GM21360 (cell line): ENCODE measurements at regions not wholly inside any gene's neighbourhood (a gene's known extent, or its start where the extent isn't known, plus 50 kb on each side); places are given as distances from the start of the nearest gene placed in this dataset.

Source experiments
- ATAC-seq: cut with Tn5 transposase; IDR thresholded peaks from one replicate; pipeline ENCODE4 v1.9.1; 2021; ENCODE audit warnings: mild to moderate bottlenecking, moderate library complexity; ENCODE audit not compliant: unreplicated experiment

- ATAC-seq: no peak
These were observed 63.6 kb downstream of the PCDH7 start for GRCh38 chr4:30783751-30784150.

- ATAC-seq: no peak
These were observed 69.1 kb downstream of the PCDH7 start for GRCh38 chr4:30789219-30789671.

- no peak for ATAC-seq
These were observed 70.0 kb downstream of the PCDH7 start for GRCh38 chr4:30790123-30790522.

GRCh38 chr4:30790998-30791397 lies 70.8 kb downstream of the PCDH7 start:
- no peak for ATAC-seq

GRCh38 chr4:30792601-30793000 lies 72.4 kb downstream of the PCDH7 start:
- no peak for ATAC-seq

- no peak for ATAC-seq
These were observed 81.7 kb downstream of the PCDH7 start for GRCh38 chr4:30801876-30802275.

- ATAC-seq: no peak
These were observed 82.6 kb downstream of the PCDH7 start for GRCh38 chr4:30802622-30803323.

- no peak for ATAC-seq
These were observed 88.1 kb downstream of the PCDH7 start for GRCh38 chr4:30808276-30808675.

GRCh38 chr4:30811296-30811695 lies 91.1 kb downstream of the PCDH7 start:
- no peak for ATAC-seq

GRCh38 chr4:30815685-30816084 lies 95.5 kb downstream of the PCDH7 start:
- no peak for ATAC-seq

GRCh38 chr4:30817447-30817846 lies 97.3 kb downstream of the PCDH7 start:
- no peak for ATAC-seq

- ATAC-seq: no peak
These were observed 98.4 kb downstream of the PCDH7 start for GRCh38 chr4:30818541-30818940.

- ATAC-seq: no peak
These were observed 101.1 kb downstream of the PCDH7 start for GRCh38 chr4:30821275-30821674.

- no peak for ATAC-seq
These were observed 101.9 kb downstream of the PCDH7 start for GRCh38 chr4:30821859-30822612.

- no peak for ATAC-seq
These were observed 102.9 kb downstream of the PCDH7 start for GRCh38 chr4:30822911-30823551.

- no peak for ATAC-seq
These were observed 105.0 kb downstream of the PCDH7 start for GRCh38 chr4:30825008-30825770.

GRCh38 chr4:30828264-30828926 lies 108.2 kb downstream of the PCDH7 start:
- no peak for ATAC-seq

GRCh38 chr4:30832639-30833038 lies 112.5 kb downstream of the PCDH7 start:
- ATAC-seq: no peak

GRCh38 chr4:30833206-30833605 lies 113.0 kb downstream of the PCDH7 start:
- ATAC-seq: no peak

- ATAC-seq: no peak
These were observed 114.9 kb downstream of the PCDH7 start for GRCh38 chr4:30835044-30835443.

GRCh38 chr4:30836231-30836630 lies 116.1 kb downstream of the PCDH7 start:
- no peak for ATAC-seq
